Vagina (tissue), 2 donors: ENCODE measurements at regions not wholly inside any gene's neighbourhood (a gene's known extent, or its start where the extent isn't known, plus 50 kb on each side); places are given as distances from the start of the nearest gene placed in this dataset.

Experiments used
- DNase-seq, 2 donors: peaks; one replicate each; pipeline ENCODE4 v3.0.0-alpha.2; 2017; ENCODE audit errors: extremely low spot score in 2 of 2
- H3K27ac ChIP-seq: fragments of 200-600 bp; sonication (generic); one replicate; pipeline ENCODE4 v1.5.1; 2019
- H3K27me3 ChIP-seq: fragments of 200-600 bp; sonication (generic); one replicate; pipeline ENCODE4 v1.5.1; 2019
- H3K36me3 ChIP-seq, 2 donors: fragments of 200-600 bp; sonication (generic); one replicate each; pipeline ENCODE4 v1.5.1; 2017 to 2019
- H3K4me1 ChIP-seq: fragments of 200-600 bp; sonication (generic); one replicate; pipeline ENCODE4 v1.5.1; 2019
- H3K4me3 ChIP-seq, 2 donors: fragments of 200-600 bp; sonication (generic); 1 replicate in 1 of 2; 2 replicates in 1 of 2; pipeline ENCODE4 v1.5.1; 2016 to 2019
- H3K9me3 ChIP-seq: fragments of 200-600 bp; sonication (generic); one replicate; pipeline ENCODE4 v1.5.1; 2019
- POLR2A ChIP-seq, 2 donors: fragments of 450-650 bp; IDR thresholded peaks; one replicate each; pipeline ENCODE4 v1.6.1; 2017; ENCODE audit warnings: antibody characterized with exemption in 2 of 2, mild to moderate bottlenecking in 2 of 2, moderate library complexity in 2 of 2
- POLR2AphosphoS5 ChIP-seq, 2 donors: sonication (generic); formaldehyde crosslinking; IDR thresholded peaks; one replicate each; pipeline ENCODE4 v1.9.0; 2017; ENCODE audit warnings: antibody characterized with exemption in 2 of 2, mild to moderate bottlenecking in 2 of 2, low read depth in 1 of 2; ENCODE audit not compliant: insufficient read depth in 1 of 2
- intact Hi-C: fragments of 100-400 bp; cut with DNase I; formaldehyde crosslinking; loops from one replicate; pipeline ENCODE4 v1.15.1; 2023
- TF ChIP-seq, protein P1 (sequence below), 3 experiments: fragments of 450-650 bp in 2 of 3; fragments of 200-600 bp in 1 of 3; sonication (generic) in 1 of 3; IDR thresholded peaks; one replicate each; pipeline ENCODE4 v1.5.1; 2017 to 2019; ENCODE audit warnings: antibody characterized with exemption in 3 of 3, mild to moderate bottlenecking in 2 of 3, moderate library complexity in 2 of 3

DNA sequence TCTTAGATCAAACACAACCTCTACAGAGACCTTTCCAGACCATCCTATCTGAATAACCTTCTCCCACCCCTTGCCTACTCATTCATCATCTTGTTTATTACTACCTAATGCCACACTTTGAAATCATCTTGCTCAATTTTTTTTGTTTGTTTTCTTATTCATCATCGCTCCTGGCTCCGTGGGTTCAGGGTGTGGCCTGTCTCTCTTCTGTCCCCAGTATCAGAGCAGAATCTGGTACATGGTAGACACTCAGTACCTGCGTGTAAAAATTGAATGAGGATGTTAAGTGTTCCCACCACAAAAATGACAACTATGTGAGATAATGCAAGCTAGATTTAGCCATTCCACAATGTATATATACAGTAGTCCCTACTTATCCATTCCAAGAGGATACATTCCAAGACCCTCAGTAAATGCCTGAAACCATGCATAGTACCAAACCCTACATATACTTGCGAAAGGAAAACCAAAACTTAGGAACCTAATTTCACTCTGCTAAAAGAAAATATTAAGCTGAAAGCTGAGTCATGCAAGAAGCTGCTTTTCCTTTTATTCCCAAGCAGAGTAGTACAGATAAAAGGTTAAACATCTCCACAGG is 72.1 kb upstream of the SEC61G start:
- TF ChIP-seq, protein P1, sequence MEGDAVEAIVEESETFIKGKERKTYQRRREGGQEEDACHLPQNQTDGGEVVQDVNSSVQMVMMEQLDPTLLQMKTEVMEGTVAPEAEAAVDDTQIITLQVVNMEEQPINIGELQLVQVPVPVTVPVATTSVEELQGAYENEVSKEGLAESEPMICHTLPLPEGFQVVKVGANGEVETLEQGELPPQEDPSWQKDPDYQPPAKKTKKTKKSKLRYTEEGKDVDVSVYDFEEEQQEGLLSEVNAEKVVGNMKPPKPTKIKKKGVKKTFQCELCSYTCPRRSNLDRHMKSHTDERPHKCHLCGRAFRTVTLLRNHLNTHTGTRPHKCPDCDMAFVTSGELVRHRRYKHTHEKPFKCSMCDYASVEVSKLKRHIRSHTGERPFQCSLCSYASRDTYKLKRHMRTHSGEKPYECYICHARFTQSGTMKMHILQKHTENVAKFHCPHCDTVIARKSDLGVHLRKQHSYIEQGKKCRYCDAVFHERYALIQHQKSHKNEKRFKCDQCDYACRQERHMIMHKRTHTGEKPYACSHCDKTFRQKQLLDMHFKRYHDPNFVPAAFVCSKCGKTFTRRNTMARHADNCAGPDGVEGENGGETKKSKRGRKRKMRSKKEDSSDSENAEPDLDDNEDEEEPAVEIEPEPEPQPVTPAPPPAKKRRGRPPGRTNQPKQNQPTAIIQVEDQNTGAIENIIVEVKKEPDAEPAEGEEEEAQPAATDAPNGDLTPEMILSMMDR (IDR thresholded peaks at IDR 0.05) = no peak
- TF ChIP-seq POLR2A (IDR thresholded peaks at IDR 0.05) (no peak), POLR2AphosphoS5 (IDR thresholded peaks at IDR 0.05; ENCODE audit: insufficient read depth in 1 of 2, low read depth in 1 of 2) (peak in 1 of 2 donors; percentile 25)
- no peak overlapping the region for H3K27ac ChIP-seq
- intact Hi-C loops = no loop called here
- DNase-seq = no peak
- no peaks in the 10 kb centered on the region for H3K4me1 ChIP-seq
- H3K4me3 ChIP-seq = no peak overlapping the region
- no peaks in the 10 kb centered on the region for H3K36me3 ChIP-seq
- H3K27me3 ChIP-seq = no peaks in the 10 kb centered on the region
- H3K9me3 ChIP-seq = no peaks in the 10 kb centered on the region

DNA sequence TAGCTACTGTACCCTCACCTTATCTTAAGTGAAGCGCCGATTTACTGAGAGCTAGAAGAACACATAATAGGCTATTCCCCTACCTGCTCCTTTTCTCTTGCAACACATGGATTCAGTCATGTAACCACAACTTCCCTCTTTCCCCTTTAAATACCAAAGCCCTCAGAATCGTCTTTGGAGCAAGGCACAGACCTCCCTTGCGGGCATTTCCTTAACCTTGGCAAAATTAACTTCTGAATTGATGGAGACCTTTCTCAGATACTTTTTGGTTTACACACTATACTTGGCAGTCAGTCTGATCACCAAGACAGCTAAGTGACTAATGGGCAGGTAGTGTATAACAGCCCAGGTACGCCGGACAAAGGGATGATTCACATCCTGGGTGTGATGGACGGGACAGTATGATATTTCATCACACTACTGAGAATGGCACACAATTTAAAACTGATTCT is 72.7 kb upstream of the SEC61G start:
- DNase-seq = no peak

DNA sequence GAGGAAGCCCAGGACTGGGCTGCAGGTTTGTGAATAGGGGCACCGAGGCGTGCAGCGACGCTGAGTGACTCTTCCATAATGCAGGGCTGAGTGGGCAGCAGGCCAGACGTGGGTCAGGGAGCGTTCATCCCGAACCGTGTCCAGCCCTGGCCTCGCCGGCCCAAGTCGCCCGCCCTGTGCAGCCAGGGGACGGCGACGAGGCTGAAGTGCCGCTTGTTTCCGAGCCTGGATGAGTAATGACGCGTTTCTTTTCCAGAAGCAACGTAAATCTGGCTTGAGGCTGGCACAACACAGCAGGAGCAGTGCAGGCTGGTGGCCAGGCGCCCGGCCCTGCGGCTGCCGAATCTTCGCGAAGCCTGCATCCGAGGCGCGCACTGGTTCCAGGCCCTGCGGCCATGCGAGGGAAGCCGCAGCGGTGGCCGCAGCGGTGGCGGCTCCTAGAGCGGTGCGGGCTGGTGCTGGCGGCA is 74.0 kb upstream of the SEC61G start:
- TF ChIP-seq POLR2A (IDR thresholded peaks at IDR 0.05) = no peak
- TF ChIP-seq POLR2AphosphoS5 (IDR thresholded peaks at IDR 0.05; ENCODE audit: insufficient read depth in 1 of 2, low read depth in 1 of 2) = no peak
- TF ChIP-seq, protein P1 (IDR thresholded peaks at IDR 0.05) = no peak
- Histone ChIP-seq H3K9me3 (no peaks in the 10 kb centered on the region), H3K36me3 (no peaks in the 10 kb centered on the region), H3K4me3 (no peak overlapping the region), H3K4me1 (peaks cover under 1% of the 10 kb centered on the region), H3K27ac (no peak overlapping the region), H3K27me3 (no peaks in the 10 kb centered on the region)
- intact Hi-C loops = no loop called here
- DNase-seq = no peak

More for the DNA sequence above, 72.7 kb upstream of the SEC61G start:
- H3K9me3 ChIP-seq = no peaks in the 10 kb centered on the region
- intact Hi-C loops = no loop called here
- H3K4me1 ChIP-seq = no peaks in the 10 kb centered on the region
- TF ChIP-seq POLR2AphosphoS5 (IDR thresholded peaks at IDR 0.05; ENCODE audit: insufficient read depth in 1 of 2, low read depth in 1 of 2) (peak in 1 of 2 donors; percentile 30), POLR2A (IDR thresholded peaks at IDR 0.05) (no peak)
- TF ChIP-seq, protein P1 (IDR thresholded peaks at IDR 0.05) = no peak
- H3K27me3 ChIP-seq = no peaks in the 10 kb centered on the region
- no peaks in the 10 kb centered on the region for H3K36me3 ChIP-seq
- H3K4me3 ChIP-seq = no peak overlapping the region
- H3K27ac ChIP-seq = no peak overlapping the region

DNA sequence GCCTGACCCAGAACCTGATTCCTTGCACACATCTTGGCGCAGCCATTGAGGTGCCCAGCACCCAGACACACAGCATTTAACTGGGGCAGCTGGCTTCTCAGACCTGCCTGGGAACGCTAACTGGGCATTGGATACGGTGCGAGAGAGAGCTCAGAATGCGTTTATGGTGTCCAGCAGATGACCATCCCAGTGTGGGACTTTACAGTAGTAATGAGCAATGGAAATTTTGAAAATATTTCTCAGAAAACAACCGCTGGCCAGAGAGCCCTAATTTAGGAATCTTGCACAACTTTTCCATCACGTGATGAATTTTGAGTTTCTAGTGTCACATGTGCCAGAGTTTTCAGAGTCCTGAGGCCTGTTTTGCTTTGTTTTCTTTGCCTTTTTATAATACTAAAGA is 78.2 kb upstream of the SEC61G start:
- Histone ChIP-seq H3K4me3 (no peak overlapping the region), H3K27ac (peak overlapping the region; percentile 64), H3K27me3 (no peaks in the 10 kb centered on the region), H3K36me3 (no peaks in the 10 kb centered on the region), H3K9me3 (no peaks in the 10 kb centered on the region), H3K4me1 (peaks cover 28% of the 10 kb centered on the region)
- intact Hi-C loops = loop anchor here (5.0 kb wide), 1 partner anchor 180 kb away; the partner anchor contains the start of gene EGFR
- peak; percentile 14 to 54 for TF ChIP-seq POLR2AphosphoS5 (IDR thresholded peaks at IDR 0.05; ENCODE audit: insufficient read depth in 1 of 2, low read depth in 1 of 2)
- TF ChIP-seq, protein P1 (IDR thresholded peaks at IDR 0.05) = no peak
- no peak for DNase-seq

DNA sequence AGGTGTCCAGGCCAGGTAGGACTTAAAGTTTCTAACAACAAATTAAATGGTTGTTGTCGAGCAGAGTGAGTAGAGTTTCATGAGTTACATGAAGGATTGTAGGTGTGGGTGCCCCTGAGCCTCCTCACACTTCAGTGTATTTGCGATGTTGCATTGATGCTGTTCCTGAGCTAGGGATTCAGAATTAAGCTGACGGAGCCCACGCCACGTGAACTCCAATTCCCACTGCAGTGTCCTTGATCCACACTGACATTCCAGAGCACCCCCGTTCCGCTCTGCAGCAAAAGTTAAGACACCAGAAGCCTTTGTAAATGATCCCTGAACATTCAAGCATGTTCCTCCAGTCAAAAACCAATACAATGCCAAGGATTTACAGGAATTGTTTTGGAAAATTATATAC is 78.8 kb upstream of the SEC61G start:
- no peaks in the 10 kb centered on the region for H3K9me3 ChIP-seq
- peaks cover 28% of the 10 kb centered on the region for H3K4me1 ChIP-seq
- H3K4me3 ChIP-seq = no peak overlapping the region
- TF ChIP-seq POLR2AphosphoS5 (IDR thresholded peaks at IDR 0.05; ENCODE audit: insufficient read depth in 1 of 2, low read depth in 1 of 2) (no peak), POLR2A (IDR thresholded peaks at IDR 0.05) (no peak)
- TF ChIP-seq, protein P1 (IDR thresholded peaks at IDR 0.05) = no peak
- peak overlapping the region; percentile 64 for H3K27ac ChIP-seq
- intact Hi-C loops = loop anchor here (5.0 kb wide), 1 partner anchor 180 kb away; the partner anchor contains the start of gene EGFR
- H3K36me3 ChIP-seq = no peaks in the 10 kb centered on the region
- DNase-seq = no peak
- H3K27me3 ChIP-seq = no peaks in the 10 kb centered on the region
